ENCODE measurements at regions not wholly inside any gene's neighbourhood (a gene's known extent, or its start where the extent isn't known, plus 50 kb on each side); places are given as distances from the start of the nearest gene placed in this dataset.

GRCh38 chr9:90240541-90240940, 402.1 kb downstream of the DIRAS2 start:
- no peak for DNase-seq (ENCODE audit: low spot score)

DNA sequence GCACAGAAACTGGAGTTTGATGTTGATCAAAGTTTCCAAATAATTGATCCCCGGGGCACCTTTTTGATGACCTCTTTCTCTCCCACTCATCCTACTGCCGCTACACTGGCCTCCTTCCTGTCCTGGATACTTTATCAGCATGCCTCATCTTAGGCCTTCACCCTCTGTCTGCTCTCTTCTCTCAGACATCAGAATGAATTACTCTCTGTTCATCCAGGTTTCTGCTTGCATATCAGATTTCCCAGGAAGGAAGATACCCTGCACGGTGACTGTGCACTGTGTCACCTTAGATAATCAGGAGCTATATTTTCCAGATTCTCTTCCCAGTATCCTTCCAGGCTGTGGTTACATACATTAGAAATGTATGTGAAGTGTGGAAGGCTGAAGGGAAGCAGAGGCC, 397.0 kb downstream of the DIRAS2 start:
- no peak for DNase-seq (ENCODE audit: low spot score)

GRCh38 chr9:90249094-90249493, 393.5 kb downstream of the DIRAS2 start:
- DNase-seq (ENCODE audit: low spot score), result no peak

DNA sequence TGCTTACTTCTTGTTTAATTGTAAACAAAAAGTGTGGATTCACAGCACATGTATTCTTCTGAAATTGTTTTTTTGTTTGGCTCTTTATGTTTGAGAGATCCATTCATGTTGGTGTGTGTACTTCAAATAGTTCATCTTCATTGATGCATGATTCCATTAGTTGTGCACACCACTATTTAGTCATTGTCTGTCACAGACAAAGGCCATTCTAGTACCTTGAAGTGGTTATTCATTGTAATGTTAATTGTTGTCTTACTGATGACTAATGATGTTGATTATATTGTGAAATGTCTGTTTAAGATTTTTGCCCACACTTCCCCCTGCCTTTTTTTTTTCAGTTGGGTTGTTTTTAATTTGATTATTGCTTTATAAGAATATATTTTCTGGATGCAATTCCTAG, 391.3 kb downstream of the DIRAS2 start:
- DNase-seq (ENCODE audit: low spot score), result no peak

- no peak for DNase-seq (ENCODE audit: low spot score)
These were observed 386.3 kb downstream of the DIRAS2 start for GRCh38 chr9:90256345-90256744.

DNA sequence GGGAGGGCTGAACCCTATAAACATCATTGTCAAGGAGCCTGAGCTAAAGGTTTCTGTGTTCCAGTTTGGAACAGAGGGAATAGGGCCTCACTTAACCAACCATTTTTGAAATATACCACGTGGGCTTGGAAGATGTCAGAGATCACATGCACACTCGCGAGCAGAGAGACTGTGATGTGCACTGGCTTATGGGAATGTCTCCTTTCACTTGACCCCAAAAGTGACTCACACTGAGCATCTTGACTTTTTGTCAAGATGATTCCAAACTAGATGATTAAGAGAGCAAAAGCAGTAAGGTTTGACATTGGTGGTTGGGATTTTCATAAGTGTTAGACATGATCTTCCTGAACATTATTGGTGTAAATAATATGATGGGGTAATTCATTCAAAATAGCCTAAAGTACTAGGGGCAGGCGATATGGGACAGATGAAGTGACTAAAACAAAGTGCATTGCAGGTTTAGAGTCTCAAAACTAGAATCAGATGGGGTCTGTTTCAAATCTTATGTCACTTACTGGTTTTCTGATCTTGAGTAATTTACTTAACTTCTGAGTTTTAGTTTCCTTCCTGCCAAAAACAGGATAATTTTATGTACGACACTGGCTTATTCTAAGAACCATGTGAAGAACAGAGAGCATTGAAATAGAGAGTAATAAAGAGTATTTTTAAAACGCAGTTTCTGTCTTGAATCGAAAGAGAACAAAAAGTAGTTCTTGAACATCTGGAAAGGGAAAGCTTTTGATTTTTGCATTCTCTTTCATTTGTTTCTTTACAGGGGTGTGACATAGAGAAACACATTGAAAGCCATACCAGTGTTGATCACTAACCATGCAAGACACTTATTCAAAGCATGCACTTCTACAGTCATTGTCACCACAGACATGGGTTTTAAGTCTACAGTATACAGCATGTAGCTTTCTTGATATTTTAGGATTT, 383.0 kb downstream of the DIRAS2 start:
- no peak for DNase-seq (ENCODE audit: low spot score)

DNA sequence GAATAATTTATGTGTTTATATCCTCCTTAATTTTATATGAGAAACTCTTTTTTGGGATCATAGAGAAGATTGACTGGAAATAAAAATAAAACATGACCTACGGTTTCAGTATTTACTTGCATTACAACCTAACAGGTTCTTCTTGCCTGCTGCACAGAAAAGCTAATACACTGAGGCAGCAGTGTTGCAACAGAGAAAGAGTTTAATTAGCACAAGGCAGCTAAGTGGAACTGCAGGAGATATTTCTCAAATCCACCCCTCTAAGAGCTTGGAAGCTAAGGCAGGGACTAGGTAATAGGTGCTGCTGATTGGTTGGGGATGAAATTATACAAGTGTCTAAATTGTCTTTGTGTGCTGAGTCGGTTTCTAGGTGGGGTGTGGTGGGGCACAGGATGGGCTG, 380.9 kb downstream of the DIRAS2 start:
- DNase-seq (ENCODE audit: low spot score), result no peak

DNA sequence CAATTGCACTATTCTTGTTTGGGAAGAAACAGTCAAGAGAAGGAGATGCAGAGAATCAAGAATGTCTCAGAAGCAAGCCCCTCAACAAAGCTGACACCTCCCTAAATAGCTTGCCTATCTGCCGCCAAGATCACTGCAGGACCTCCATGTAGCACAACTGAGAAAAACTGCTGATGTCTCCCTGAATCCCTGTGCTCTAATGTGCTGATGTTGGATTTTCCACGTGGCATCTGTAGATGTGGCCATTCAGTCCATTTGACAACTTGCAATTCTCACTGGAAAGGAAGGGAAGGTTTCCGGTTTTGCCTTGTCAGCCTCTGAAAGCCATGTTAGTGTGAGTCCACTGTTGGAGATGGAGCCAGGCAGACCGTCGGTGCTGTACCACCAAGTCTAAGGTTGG, 374.0 kb downstream of the DIRAS2 start:
- DNase-seq (ENCODE audit: low spot score), result no peak

- DNase-seq (ENCODE audit: low spot score), result no peak
These were observed 370.9 kb downstream of the DIRAS2 start for GRCh38 chr9:90271707-90272106.

GRCh38 chr9:90274725-90275124, 367.9 kb downstream of the DIRAS2 start:
- DNase-seq (ENCODE audit: low spot score), result no peak

- no peak for DNase-seq (ENCODE audit: low spot score)
These were observed 356.7 kb downstream of the DIRAS2 start for GRCh38 chr9:90285946-90286345.

DNA sequence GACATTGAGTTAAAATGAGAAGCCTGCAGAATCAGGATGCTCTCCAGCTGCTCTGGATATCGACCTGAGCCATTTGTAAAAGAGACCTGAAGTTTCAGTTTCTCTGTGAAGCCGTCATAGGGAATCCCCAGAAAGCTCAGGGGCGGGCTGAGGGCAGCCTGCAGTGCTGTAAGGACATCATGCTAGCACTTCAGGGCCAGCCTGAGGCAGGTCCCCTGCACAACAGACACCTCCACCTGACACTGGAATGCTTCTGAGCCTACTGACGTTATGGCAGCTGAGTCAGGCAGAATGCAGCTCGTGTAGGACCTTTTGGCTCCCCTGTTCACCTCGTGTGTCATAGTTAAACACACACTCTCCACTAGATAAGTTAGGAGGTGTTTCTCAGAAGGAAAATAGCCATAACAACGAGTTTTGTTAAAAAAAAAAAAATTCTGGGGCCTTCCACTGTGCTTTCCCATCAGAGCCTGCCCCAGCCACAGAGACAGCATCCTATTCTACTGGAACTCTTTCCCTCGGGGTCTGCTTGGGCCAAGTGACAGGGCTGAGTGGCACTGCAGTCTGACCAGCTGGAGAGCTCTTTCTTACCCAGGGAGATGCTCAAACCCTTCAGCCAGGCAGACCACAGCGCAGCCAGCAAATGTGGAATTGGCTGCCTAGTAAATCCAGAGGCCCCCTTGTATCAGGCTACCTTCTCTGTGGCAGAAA, 354.9 kb downstream of the DIRAS2 start:
- no peak for DNase-seq (ENCODE audit: low spot score)

DNA sequence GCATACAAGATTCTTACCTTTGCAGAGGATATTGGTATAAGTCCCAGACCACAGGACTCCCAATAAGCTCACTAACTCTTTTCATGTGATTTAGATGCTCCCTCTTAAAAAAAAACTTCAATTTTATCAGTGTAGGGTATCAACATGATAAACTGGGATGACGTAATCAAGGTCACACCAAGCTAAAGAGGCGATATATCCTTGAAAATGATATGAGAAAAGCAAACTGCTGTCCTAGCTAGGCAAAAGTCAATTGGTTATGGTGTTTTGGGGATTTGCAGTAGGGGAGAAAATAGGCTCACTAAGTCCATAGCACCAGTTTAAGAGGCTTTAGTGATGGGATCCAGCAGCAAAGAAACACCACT, 354.4 kb downstream of the DIRAS2 start:
- no peak for DNase-seq (ENCODE audit: low spot score)

DNA sequence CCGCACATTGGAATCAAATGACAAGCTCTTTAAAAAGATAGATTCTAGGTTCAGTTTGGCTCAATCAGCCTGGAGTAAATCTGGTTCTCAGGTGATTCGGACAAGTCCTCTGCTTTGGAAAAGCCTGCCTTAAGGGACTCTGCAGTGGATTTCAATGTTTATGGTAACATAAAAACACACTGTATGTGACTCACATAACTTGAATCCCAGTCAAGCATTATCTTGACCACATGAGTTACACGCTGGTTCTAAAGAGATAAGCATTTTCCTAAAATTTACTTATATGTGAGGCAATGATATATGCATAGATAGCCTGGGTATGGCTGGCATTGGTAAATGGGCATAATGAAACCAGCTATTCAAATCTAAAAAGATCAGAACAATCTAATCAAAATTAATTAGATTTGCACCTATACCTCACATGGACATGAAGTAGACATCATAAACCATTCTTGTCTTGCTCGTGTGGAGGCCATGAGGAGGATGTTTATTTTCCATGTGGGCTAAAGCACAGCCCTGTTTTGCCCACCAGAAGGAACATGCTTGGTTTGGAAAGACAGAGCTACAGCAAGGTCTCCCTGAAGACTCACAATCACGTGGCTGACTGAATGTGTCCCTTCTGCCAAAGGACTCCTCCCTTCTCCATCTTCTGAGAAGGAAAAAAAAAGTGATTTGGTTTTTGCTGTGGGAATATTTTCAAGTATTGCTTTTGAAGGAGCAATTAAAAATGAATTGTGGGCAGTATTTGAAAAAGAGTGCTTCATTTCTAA, 351.7 kb downstream of the DIRAS2 start:
- no peak for DNase-seq (ENCODE audit: low spot score)

GRCh38 chr9:90296539-90296938, 346.1 kb downstream of the DIRAS2 start:
- DNase-seq (ENCODE audit: low spot score), result no peak

- DNase-seq (ENCODE audit: low spot score), result no peak
These were observed 342.7 kb downstream of the DIRAS2 start for GRCh38 chr9:90299968-90300367.

- DNase-seq (ENCODE audit: low spot score), result no peak
These were observed 341.9 kb downstream of the DIRAS2 start for GRCh38 chr9:90300611-90301276.

DNA sequence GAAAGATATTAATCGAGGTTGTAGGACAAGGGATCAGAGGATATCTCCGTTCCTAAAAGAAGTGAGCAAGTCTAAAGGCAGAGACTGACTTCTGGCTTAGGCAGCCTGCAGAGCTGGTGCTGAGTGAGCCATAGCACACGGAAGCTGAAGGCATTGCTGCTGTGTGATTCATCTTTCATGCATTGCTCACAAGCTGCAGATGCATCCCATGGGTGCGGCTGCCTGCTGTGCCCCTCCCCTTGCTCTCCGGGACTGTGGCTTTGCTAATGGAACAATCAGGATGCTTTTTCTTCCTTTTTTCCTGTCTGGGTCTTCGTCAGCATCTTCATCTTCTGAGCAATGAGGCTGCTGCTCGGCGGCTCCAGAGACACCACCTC, 341.4 kb downstream of the DIRAS2 start:
- peak; percentile 95 for DNase-seq (ENCODE audit: low spot score)

GRCh38 chr9:90303655-90304054, 339.0 kb downstream of the DIRAS2 start:
- no peak for DNase-seq (ENCODE audit: low spot score)

GRCh38 chr9:90306158-90306557, 336.5 kb downstream of the DIRAS2 start:
- no peak for DNase-seq (ENCODE audit: low spot score)

GRCh38 chr9:90307167-90307833, 335.3 kb downstream of the DIRAS2 start:
- DNase-seq (ENCODE audit: low spot score), result no peak

DNA sequence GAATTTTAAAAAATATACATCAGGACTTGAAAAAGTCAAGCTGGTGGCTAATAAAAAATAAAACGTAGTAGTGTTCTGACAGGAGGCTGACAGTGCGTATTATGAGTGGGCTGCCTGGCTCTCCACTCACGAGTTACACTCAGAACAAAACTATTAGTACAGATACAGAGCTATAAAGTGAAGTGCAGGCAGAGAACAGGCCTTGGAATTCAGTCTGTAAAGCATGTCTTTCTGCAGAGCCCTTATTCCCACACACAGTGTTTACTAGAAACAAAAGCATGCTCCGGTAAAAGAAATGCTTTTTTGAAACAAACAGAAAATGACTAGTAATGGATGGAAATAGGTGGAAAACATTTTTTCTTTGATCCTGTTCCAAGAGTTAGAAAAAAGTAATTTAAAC, 334.7 kb downstream of the DIRAS2 start:
- no peak for DNase-seq (ENCODE audit: low spot score)

Data from AG20443 (cell line).